ENCODE measurements at regions not wholly inside any gene's neighbourhood (a gene's known extent, or its start where the extent isn't known, plus 50 kb on each side); places are given as distances from the start of the nearest gene placed in this dataset.

DNA sequence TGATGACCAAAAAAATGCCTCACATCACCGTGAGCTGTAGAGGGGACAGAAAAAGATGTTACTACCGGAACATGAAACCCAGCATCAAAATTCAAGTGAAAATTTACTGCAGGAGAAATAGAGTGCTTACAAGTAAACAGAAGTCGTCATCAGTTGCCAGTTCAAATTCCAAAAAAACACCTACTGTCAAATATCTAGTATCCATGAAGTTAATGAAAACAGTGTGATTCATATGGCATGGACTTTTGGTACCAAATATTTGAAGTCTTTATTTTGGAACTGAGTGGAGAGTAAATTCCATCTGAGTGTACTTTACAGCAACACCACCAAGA, 388.9 kb upstream of the SPOCK3 start:
- Histone ChIP-seq H3K4me2 (ENCODE audit: control insufficient read depth, insufficient read depth) (no peak overlapping the region), H3K9me3 (replicated peaks; ENCODE audit: control insufficient read depth, insufficient read depth, low read length) (no peaks in the 10 kb centered on the region), H3K79me2 (ENCODE audit: control insufficient read depth, insufficient read depth, low read length) (no peaks in the 10 kb centered on the region), H2AFZ (ENCODE audit: control insufficient read depth, low read depth, low read length) (no peak overlapping the region), H3K9ac (ENCODE audit: control insufficient read depth, insufficient read depth, low read length) (no peak overlapping the region), H3K4me3 (no peak overlapping the region), H3K27ac (ENCODE audit: control insufficient read depth, insufficient read depth) (no peak overlapping the region), H3K36me3 (ENCODE audit: control insufficient read depth in 2 of 2, insufficient read depth in 2 of 2, low read length in 1 of 2) (no peaks in the 10 kb centered on the region), H3K4me1 (ENCODE audit: control insufficient read depth, insufficient read depth, low read length) (no peaks in the 10 kb centered on the region), H3K27me3 (replicated peaks in 1 of 2; ENCODE audit: control insufficient read depth in 2 of 2, insufficient read depth in 2 of 2, low read length in 1 of 2) (no peaks in the 10 kb centered on the region), H4K20me1 (ENCODE audit: control insufficient read depth, insufficient read depth) (no peaks in the 10 kb centered on the region)
- FAIRE-seq = no peak
- ChIA-PET POLR2A (no interaction called here), SMC1A (ENCODE audit: uncharacterized antibody, unreplicated experiment) (interaction anchor here (0.6 to 1.7 kb wide), 13 partner anchors 11 to 1461 kb away, joined by 3 to 11 read pairs (median 4); no protein-coding TSS in a partner anchor), CTCF (interaction anchor here (0.6 to 1.7 kb wide), 30 partner anchors 10 to 1461 kb away, joined by 3 to 14 read pairs (median 4); no protein-coding TSS in a partner anchor), RAD21 (ENCODE audit: unreplicated experiment) (interaction anchor here (0.5 to 1.2 kb wide), 4 partner anchors 11 to 601 kb away, joined by 3 to 9 read pairs (median 4); no protein-coding TSS in a partner anchor)
- intact Hi-C loops (cut with micrococcal nuclease; ENCODE audit: unreplicated experiment) = loop anchor here (5.0 to 10.0 kb wide), 2 partner anchors 454 to 1028 kb away; no protein-coding TSS in a partner anchor
- no peak for ATAC-seq
- in situ Hi-C loops (cut with MboI) = loop anchor here (10.0 kb wide), 2 partner anchors 598 to 1458 kb away; no protein-coding TSS in a partner anchor
- no peak for TF ChIP-seq POLR2AphosphoS5 (IDR thresholded peaks at IDR 0.05; ENCODE audit: low read length)
- no peak for DNase-seq (ENCODE audit: low read depth, low spot score)
- WGBS (ENCODE audit: insufficient coverage, insufficient replicate concordance, low lambda C conversion rate, missing lambda C conversion rate) = 54% methylated on average over 3 of the region's 3 CpGs
- no TSS peak for BruUV-seq (replicated peaks)

DNA sequence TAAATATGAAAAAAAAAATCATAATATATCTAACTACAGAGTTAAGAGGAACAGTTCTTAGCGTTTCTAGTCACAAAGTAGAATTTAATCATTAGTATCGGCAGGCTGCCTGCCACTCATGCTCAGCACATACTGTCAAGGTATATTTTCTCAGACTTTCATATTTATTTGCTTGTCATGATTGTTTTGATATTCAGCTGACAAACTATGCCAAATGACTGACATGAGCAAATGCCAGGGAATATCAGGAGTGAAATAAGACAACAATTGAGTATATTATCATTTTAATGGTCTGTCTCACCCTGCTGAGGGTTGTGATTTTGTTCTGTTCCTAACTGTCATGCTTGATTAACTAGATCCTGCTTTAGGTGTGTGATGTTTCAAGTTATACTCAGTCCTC, 395.0 kb upstream of the SPOCK3 start:
- H3K27me3 ChIP-seq (replicated peaks in 1 of 2; ENCODE audit: control insufficient read depth in 2 of 2, insufficient read depth in 2 of 2, low read length in 1 of 2) = no peaks in the 10 kb centered on the region
- intact Hi-C loops (cut with micrococcal nuclease; ENCODE audit: unreplicated experiment) (loop anchor here (10.0 kb wide), 1 partner anchor 1034 kb away; no protein-coding TSS in a partner anchor), in situ Hi-C loops (cut with MboI) (loop anchor here (10.0 kb wide), 2 partner anchors 604 to 1464 kb away; no protein-coding TSS in a partner anchor)
- H3K9ac ChIP-seq (ENCODE audit: control insufficient read depth, insufficient read depth, low read length) = no peak overlapping the region
- ChIA-PET SMC1A (ENCODE audit: uncharacterized antibody, unreplicated experiment) (no interaction called here), CTCF (no interaction called here), RAD21 (ENCODE audit: unreplicated experiment) (no interaction called here), POLR2A (no interaction called here)
- no peaks in the 10 kb centered on the region for H4K20me1 ChIP-seq (ENCODE audit: control insufficient read depth, insufficient read depth)
- no peaks in the 10 kb centered on the region for H3K9me3 ChIP-seq (replicated peaks; ENCODE audit: control insufficient read depth, insufficient read depth, low read length)
- DNase-seq (ENCODE audit: low read depth, low spot score) (no peak), FAIRE-seq (no peak), ATAC-seq (no peak)
- no peak overlapping the region for H3K4me3 ChIP-seq
- no peaks in the 10 kb centered on the region for H3K4me1 ChIP-seq (ENCODE audit: control insufficient read depth, insufficient read depth, low read length)
- H3K4me2 ChIP-seq (ENCODE audit: control insufficient read depth, insufficient read depth) = no peak overlapping the region
- no peaks in the 10 kb centered on the region for H3K79me2 ChIP-seq (ENCODE audit: control insufficient read depth, insufficient read depth, low read length)
- H3K27ac ChIP-seq (ENCODE audit: control insufficient read depth, insufficient read depth) = no peak overlapping the region
- TF ChIP-seq, protein P1, sequence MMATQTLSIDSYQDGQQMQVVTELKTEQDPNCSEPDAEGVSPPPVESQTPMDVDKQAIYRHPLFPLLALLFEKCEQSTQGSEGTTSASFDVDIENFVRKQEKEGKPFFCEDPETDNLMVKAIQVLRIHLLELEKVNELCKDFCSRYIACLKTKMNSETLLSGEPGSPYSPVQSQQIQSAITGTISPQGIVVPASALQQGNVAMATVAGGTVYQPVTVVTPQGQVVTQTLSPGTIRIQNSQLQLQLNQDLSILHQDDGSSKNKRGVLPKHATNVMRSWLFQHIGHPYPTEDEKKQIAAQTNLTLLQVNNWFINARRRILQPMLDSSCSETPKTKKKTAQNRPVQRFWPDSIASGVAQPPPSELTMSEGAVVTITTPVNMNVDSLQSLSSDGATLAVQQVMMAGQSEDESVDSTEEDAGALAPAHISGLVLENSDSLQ (IDR thresholded peaks at IDR 0.05) = no peak
- no peak for TF ChIP-seq MYC (IDR thresholded peaks at IDR 0.05; ENCODE audit: insufficient read depth, insufficient read length, insufficient replicate concordance, low read length, severe bottlenecking)
- TF ChIP-seq, protein P2, sequence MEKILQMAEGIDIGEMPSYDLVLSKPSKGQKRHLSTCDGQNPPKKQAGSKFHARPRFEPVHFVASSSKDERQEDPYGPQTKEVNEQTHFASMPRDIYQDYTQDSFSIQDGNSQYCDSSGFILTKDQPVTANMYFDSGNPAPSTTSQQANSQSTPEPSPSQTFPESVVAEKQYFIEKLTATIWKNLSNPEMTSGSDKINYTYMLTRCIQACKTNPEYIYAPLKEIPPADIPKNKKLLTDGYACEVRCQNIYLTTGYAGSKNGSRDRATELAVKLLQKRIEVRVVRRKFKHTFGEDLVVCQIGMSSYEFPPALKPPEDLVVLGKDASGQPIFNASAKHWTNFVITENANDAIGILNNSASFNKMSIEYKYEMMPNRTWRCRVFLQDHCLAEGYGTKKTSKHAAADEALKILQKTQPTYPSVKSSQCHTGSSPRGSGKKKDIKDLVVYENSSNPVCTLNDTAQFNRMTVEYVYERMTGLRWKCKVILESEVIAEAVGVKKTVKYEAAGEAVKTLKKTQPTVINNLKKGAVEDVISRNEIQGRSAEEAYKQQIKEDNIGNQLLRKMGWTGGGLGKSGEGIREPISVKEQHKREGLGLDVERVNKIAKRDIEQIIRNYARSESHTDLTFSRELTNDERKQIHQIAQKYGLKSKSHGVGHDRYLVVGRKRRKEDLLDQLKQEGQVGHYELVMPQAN (conservative IDR thresholded peaks at IDR 0.05) = no peak
- TF ChIP-seq, protein P3, sequence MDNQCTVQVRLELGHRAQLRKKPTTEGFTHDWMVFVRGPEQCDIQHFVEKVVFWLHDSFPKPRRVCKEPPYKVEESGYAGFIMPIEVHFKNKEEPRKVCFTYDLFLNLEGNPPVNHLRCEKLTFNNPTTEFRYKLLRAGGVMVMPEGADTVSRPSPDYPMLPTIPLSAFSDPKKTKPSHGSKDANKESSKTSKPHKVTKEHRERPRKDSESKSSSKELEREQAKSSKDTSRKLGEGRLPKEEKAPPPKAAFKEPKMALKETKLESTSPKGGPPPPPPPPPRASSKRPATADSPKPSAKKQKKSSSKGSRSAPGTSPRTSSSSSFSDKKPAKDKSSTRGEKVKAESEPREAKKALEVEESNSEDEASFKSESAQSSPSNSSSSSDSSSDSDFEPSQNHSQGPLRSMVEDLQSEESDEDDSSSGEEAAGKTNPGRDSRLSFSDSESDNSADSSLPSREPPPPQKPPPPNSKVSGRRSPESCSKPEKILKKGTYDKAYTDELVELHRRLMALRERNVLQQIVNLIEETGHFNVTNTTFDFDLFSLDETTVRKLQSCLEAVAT (IDR thresholded peaks at IDR 0.05) = no peak
- no peak for TF ChIP-seq NFYA (IDR thresholded peaks at IDR 0.05; ENCODE audit: borderline replicate concordance, low read depth, low read length)
- TF ChIP-seq FOXK2 (IDR thresholded peaks at IDR 0.05) = no peak
- TF ChIP-seq YBX1 (IDR thresholded peaks at IDR 0.05) = no peak
- BruUV-seq (replicated peaks) = no TSS peak
- H2AFZ ChIP-seq (ENCODE audit: control insufficient read depth, low read depth, low read length) = no peak overlapping the region
- no peaks in the 10 kb centered on the region for H3K36me3 ChIP-seq (ENCODE audit: control insufficient read depth in 2 of 2, insufficient read depth in 2 of 2, low read length in 1 of 2)
- WGBS (ENCODE audit: insufficient coverage, insufficient replicate concordance, low lambda C conversion rate, missing lambda C conversion rate) = 40% methylated on average over 2 of the region's 2 CpGs

All from GM12878 (cell line).